OCI-LY1 (cell line): ENCODE measurements at regions not wholly inside any gene's neighbourhood (a gene's known extent, or its start where the extent isn't known, plus 50 kb on each side); places are given as distances from the start of the nearest gene placed in this dataset.

ENCODE experiments used
- H2AFZ ChIP-seq: fragments of 200-600 bp; sonication (generic), shearing (Covaris generic); 2 replicates; pipeline ENCODE4 v1.6.0; 2014; ENCODE audit warnings: antibody characterized with exemption, mild to moderate bottlenecking, low read length
- H3F3A ChIP-seq: fragments of 200-600 bp; sonication (generic), shearing (Covaris generic); 2 replicates; pipeline ENCODE4 v1.6.0; 2014; ENCODE audit warnings: mild to moderate bottlenecking, antibody characterized with exemption, low read length, moderate library complexity; ENCODE audit not compliant: insufficient read depth
- H3K27ac ChIP-seq: fragments of 200-600 bp; sonication (generic); 2 replicates; pipeline ENCODE4 v1.5.1; 2014; ENCODE audit warnings: low read length, mixed run types, mild to moderate bottlenecking, low read depth; ENCODE audit not compliant: poor library complexity, severe bottlenecking
- H3K27me3 ChIP-seq: fragments of 200-600 bp; sonication (generic); 2 replicates; pipeline ENCODE4 v1.6.0; 2014; ENCODE audit warnings: antibody characterized with exemption, mild to moderate bottlenecking, low read length, moderate library complexity; ENCODE audit not compliant: insufficient read depth
- H3K36me3 ChIP-seq: fragments of 200-600 bp; sonication (generic); 2 replicates; pipeline ENCODE4 v1.6.1; 2014; ENCODE audit warnings: mild to moderate bottlenecking, antibody characterized with exemption, low read length, moderate library complexity, mixed read lengths; ENCODE audit not compliant: insufficient read depth
- H3K4me1 ChIP-seq: fragments of 200-600 bp; sonication (generic); 2 replicates; pipeline ENCODE4 v1.5.1; 2014; ENCODE audit warnings: mild to moderate bottlenecking, low read length, moderate library complexity; ENCODE audit not compliant: insufficient read depth, severe bottlenecking
- H3K4me2 ChIP-seq: fragments of 200-600 bp; sonication (generic), shearing (Covaris generic); 2 replicates; pipeline ENCODE4 v1.6.1; 2014; ENCODE audit warnings: low read length
- H3K4me3 ChIP-seq: fragments of 200-600 bp; sonication (generic); 2 replicates; pipeline ENCODE4 v1.5.1; 2014; ENCODE audit warnings: low read length, low read depth, mild to moderate bottlenecking, mixed read lengths; ENCODE audit not compliant: poor library complexity, severe bottlenecking
- H3K79me2 ChIP-seq: fragments of 200-600 bp; shearing (Covaris generic); 2 replicates; pipeline ENCODE4 v1.6.1; 2016; ENCODE audit warnings: mixed run types, low read length, mixed read lengths; ENCODE audit not compliant: insufficient read depth
- H3K9ac ChIP-seq: fragments of 200-600 bp; sonication (generic), shearing (Covaris generic); 2 replicates; pipeline ENCODE4 v1.6.1; 2014; ENCODE audit warnings: mild to moderate bottlenecking, low read length, mixed read lengths
- H3K9me2 ChIP-seq: fragments of 200-600 bp; sonication (generic), shearing (Covaris generic); 2 replicates; pipeline ENCODE4 v1.6.1; 2014; ENCODE audit warnings: low read depth, mild to moderate bottlenecking, low read length, mixed read lengths
- H3K9me3 ChIP-seq: fragments of 200-600 bp; shearing (Covaris generic); 2 replicates; pipeline ENCODE4 v1.6.1; 2014; ENCODE audit warnings: low read length, mixed read lengths
- H4K20me1 ChIP-seq: fragments of 200-600 bp; sonication (generic), shearing (Covaris generic); 2 replicates; pipeline ENCODE4 v1.6.0; 2016; ENCODE audit warnings: mild to moderate bottlenecking, low read length; ENCODE audit not compliant: insufficient read depth
- CTCF ChIP-seq: fragments of 200-600 bp; sonication (generic), shearing (Covaris generic); IDR thresholded peaks from 2 replicates; pipeline ENCODE4 v1.5.1; 2017; ENCODE audit warnings: mild to moderate bottlenecking, antibody characterized with exemption, low read length, moderate library complexity, mixed read lengths
- EZH2 ChIP-seq: fragments of 200-600 bp; sonication (generic), shearing (Covaris generic); IDR thresholded peaks from 2 replicates; pipeline ENCODE4 v1.8.0; 2017; ENCODE audit warnings: borderline replicate concordance, mixed run types, mild to moderate bottlenecking, antibody characterized with exemption, low read length, moderate library complexity, mixed read lengths

- H3K4me2 ChIP-seq, result no peak overlapping the region
- H3K27me3 ChIP-seq, result no peaks in the 10 kb centered on the region
- H3K36me3 ChIP-seq, result no peaks in the 10 kb centered on the region
- no peaks in the 10 kb centered on the region for H3K4me1 ChIP-seq
- TF ChIP-seq CTCF (no peak), EZH2 (no peak)
- H3K9ac ChIP-seq, result no peak overlapping the region
- H3K79me2 ChIP-seq, result no peaks in the 10 kb centered on the region
- H3K9me2 ChIP-seq, result no peaks in the 10 kb centered on the region
- H3K27ac ChIP-seq, result no peak overlapping the region
- no peaks in the 10 kb centered on the region for H3K9me3 ChIP-seq
- no peaks in the 10 kb centered on the region for H4K20me1 ChIP-seq
- no peak overlapping the region for H2AFZ ChIP-seq
- no peak overlapping the region for H3K4me3 ChIP-seq
- no peaks in the 10 kb centered on the region for H3F3A ChIP-seq
Observed at GRCh38 chr18:78494204-78495085, 485.2 kb upstream of the SALL3 start.

GRCh38 chr18:78495550-78495949 lies 484.1 kb upstream of the SALL3 start:
- Histone ChIP-seq H3F3A (no peaks in the 10 kb centered on the region), H3K27ac (no peak overlapping the region), H3K9ac (no peak overlapping the region), H3K4me3 (no peak overlapping the region), H3K27me3 (no peaks in the 10 kb centered on the region), H3K4me1 (no peaks in the 10 kb centered on the region), H4K20me1 (no peaks in the 10 kb centered on the region), H3K9me2 (no peaks in the 10 kb centered on the region), H3K79me2 (no peaks in the 10 kb centered on the region), H3K9me3 (no peaks in the 10 kb centered on the region), H3K4me2 (no peak overlapping the region), H2AFZ (no peak overlapping the region), H3K36me3 (no peaks in the 10 kb centered on the region)
- TF ChIP-seq CTCF (no peak), EZH2 (no peak)

- H3K27ac ChIP-seq, result no peak overlapping the region
- H3K9me3 ChIP-seq, result no peaks in the 10 kb centered on the region
- no peaks in the 10 kb centered on the region for H3K27me3 ChIP-seq
- no peaks in the 10 kb centered on the region for H3F3A ChIP-seq
- no peak overlapping the region for H3K4me3 ChIP-seq
- no peaks in the 10 kb centered on the region for H3K9me2 ChIP-seq
- TF ChIP-seq CTCF, result no peak
- TF ChIP-seq EZH2, result no peak
- no peak overlapping the region for H3K9ac ChIP-seq
- no peaks in the 10 kb centered on the region for H3K4me1 ChIP-seq
- H2AFZ ChIP-seq, result no peak overlapping the region
- no peaks in the 10 kb centered on the region for H3K36me3 ChIP-seq
- no peak overlapping the region for H3K4me2 ChIP-seq
- H3K79me2 ChIP-seq, result no peaks in the 10 kb centered on the region
- H4K20me1 ChIP-seq, result no peaks in the 10 kb centered on the region
Observed at GRCh38 chr18:78496079-78496478, 483.5 kb upstream of the SALL3 start.
